ENCODE measurements at regions not wholly inside any gene's neighbourhood (a gene's known extent, or its start where the extent isn't known, plus 50 kb on each side); places are given as distances from the start of the nearest gene placed in this dataset.

- TF ChIP-seq CTCF (IDR thresholded peaks at IDR 0.05; ENCODE audit: insufficient read depth, low read depth, low read length), result no peak
- TF ChIP-seq EZH2 (IDR thresholded peaks at IDR 0.05; ENCODE audit: insufficient read depth, low read length), result no peak
Observed at GRCh38 chr11:87589082-87589481, 551.3 kb downstream of the TMEM135 start.
